ENCODE measurements at regions not wholly inside any gene's neighbourhood (a gene's known extent, or its start where the extent isn't known, plus 50 kb on each side); places are given as distances from the start of the nearest gene placed in this dataset.

- no peak for TF ChIP-seq POLR2A (IDR thresholded peaks at IDR 0.05)
- no peak for TF ChIP-seq CTCF (IDR thresholded peaks at IDR 0.05 in 4 of 5, conservative IDR thresholded peaks at IDR 0.05 in 1 of 5)
Observed at GRCh38 chr3:18252578-18252977, 172.6 kb downstream of the SATB1 start.
